BJ (cell line): ENCODE measurements at regions not wholly inside any gene's neighbourhood (a gene's known extent, or its start where the extent isn't known, plus 50 kb on each side); places are given as distances from the start of the nearest gene placed in this dataset.

Source experiments
- CTCF ChIA-PET: fragments of 350-600 bp; formaldehyde crosslinking; extraction: SDS; loops from one replicate; lab custom pipeline; 2021; ENCODE audit warnings: antibody characterized with exemption, inconsistent platforms; lab: Yijun Ruan, JAX
- POLR2A ChIA-PET: fragments of 300-600 bp; sonication (Branson Sonifier 250); formaldehyde crosslinking; extraction: SDS; loops from one replicate; lab custom pipeline; 2021; ENCODE audit warnings: antibody characterized with exemption; lab: Charles Lee
- DNase-seq: peaks from one replicate; pipeline ENCODE4 v3.0.0-alpha.2; 2011; ENCODE audit warnings: low read depth
- H3K27me3 ChIP-seq: 2 replicates; pipeline ENCODE4 v1.6.0; 2011; ENCODE audit warnings: low read length; ENCODE audit not compliant: control insufficient read depth, insufficient read depth
- H3K36me3 ChIP-seq: 2 replicates; pipeline ENCODE4 v1.5.1; 2011; ENCODE audit warnings: low read length; ENCODE audit not compliant: control insufficient read depth, insufficient read depth
- H3K4me3 ChIP-seq: 2 replicates; pipeline ENCODE4 v1.5.1; 2011; ENCODE audit warnings: low read depth, mild to moderate bottlenecking, control low read depth, low read length
- CTCF ChIP-seq: IDR thresholded peaks from 2 replicates; pipeline ENCODE4 v1.5.1; 2011; ENCODE audit warnings: low read depth, mild to moderate bottlenecking, control low read depth, inconsistent platforms, low read length, moderate library complexity; ENCODE audit not compliant: insufficient read depth

GRCh38 chr18:41721103-41721790 lies 233.8 kb upstream of the PIK3C3 start:
- Histone ChIP-seq H3K27me3 (no peaks in the 10 kb centered on the region), H3K4me3 (no peak overlapping the region), H3K36me3 (no peaks in the 10 kb centered on the region)
- no peak for DNase-seq
- ChIA-PET CTCF (interaction anchor here (1.5 kb wide), 1 partner anchor 16 kb away, joined by 6 read pairs; no protein-coding TSS in a partner anchor), POLR2A (no interaction called here)
- TF ChIP-seq CTCF: no peak

GRCh38 chr18:41720226-41720625 lies 234.8 kb upstream of the PIK3C3 start:
- Histone ChIP-seq H3K36me3 (no peaks in the 10 kb centered on the region), H3K27me3 (no peaks in the 10 kb centered on the region), H3K4me3 (no peak overlapping the region)
- ChIA-PET CTCF (interaction anchor here (1.5 kb wide), 1 partner anchor 15 kb away, joined by 6 read pairs; no protein-coding TSS in a partner anchor), POLR2A (no interaction called here)
- no peak for TF ChIP-seq CTCF
- DNase-seq: no peak

- Histone ChIP-seq H3K27me3 (no peaks in the 10 kb centered on the region), H3K4me3 (no peak overlapping the region), H3K36me3 (no peaks in the 10 kb centered on the region)
- ChIA-PET POLR2A (no interaction called here), CTCF (no interaction called here)
- no peak for DNase-seq
- no peak for TF ChIP-seq CTCF
Measured at GRCh38 chr18:41719808-41720207, 235.2 kb upstream of the PIK3C3 start.

GRCh38 chr18:41714872-41715271 lies 240.2 kb upstream of the PIK3C3 start:
- H3K4me3 ChIP-seq: no peak overlapping the region
- no peak for TF ChIP-seq CTCF
- POLR2A ChIA-PET: no interaction called here
- H3K36me3 ChIP-seq: no peaks in the 10 kb centered on the region
- no peak for DNase-seq
- no peaks in the 10 kb centered on the region for H3K27me3 ChIP-seq
- CTCF ChIA-PET: no interaction called here

- H3K36me3 ChIP-seq: no peaks in the 10 kb centered on the region
- no peak for TF ChIP-seq CTCF
- no peak overlapping the region for H3K4me3 ChIP-seq
- ChIA-PET POLR2A (no interaction called here), CTCF (no interaction called here)
- no peaks in the 10 kb centered on the region for H3K27me3 ChIP-seq
- DNase-seq: no peak
Measured at GRCh38 chr18:41713969-41714825, 240.8 kb upstream of the PIK3C3 start.
